Hematopoietic multipotent progenitor cell treated with erythropoietin and hydrocortisone succinate and interleukin-3 and kit ligand, for 17 days (in vitro differentiated cells): ENCODE measurements at regions not wholly inside any gene's neighbourhood (a gene's known extent, or its start where the extent isn't known, plus 50 kb on each side); places are given as distances from the start of the nearest gene placed in this dataset.
"Not testable (repeated sequence)": the region's sequence is repeated elsewhere in the genome, so short reads cannot be mapped to it uniquely, and the experiment has no call there.

Experiments
- DNase-seq: peaks from one replicate; pipeline ENCODE4 v3.0.0-alpha.2; 2015; ENCODE audit warnings: low spot score

DNA sequence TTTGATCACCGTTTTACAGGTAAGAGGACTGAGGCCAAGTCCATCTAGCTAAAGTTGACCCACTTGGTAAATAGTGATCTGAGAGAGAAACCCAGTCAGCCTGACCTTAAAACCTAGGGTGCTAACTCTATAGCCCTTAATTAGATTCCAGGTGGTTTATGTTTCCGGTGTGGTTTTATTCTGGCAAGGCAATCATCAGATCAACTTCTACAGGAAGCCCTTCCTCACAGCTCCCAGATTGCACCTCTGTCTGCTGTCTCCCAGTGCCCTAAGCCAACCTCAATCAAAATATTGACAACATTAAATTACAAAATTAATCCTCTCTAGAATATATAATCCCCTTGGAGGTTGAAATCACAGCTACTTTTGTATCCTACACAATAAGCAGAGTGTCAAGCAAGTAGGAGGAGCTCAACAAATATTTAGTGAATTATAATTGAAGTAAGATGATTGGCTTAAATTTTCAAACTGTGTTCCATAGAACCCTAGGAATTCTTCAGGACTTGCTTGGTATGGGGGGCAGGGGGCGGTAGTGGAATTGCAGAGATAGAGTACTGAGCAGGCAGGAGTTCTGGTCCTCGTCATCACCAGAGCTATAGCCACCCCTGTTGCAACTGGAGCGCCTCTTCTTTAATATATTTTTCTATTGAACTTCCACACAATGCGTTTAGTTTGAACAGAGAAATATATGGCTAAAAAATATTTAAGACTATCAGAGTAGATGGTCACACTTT lies 692.8 kb upstream of the LRRN3 start:
- DNase-seq = no peak

- DNase-seq = no peak
Observed at GRCh38 chr7:110399421-110399820, 691.5 kb upstream of the LRRN3 start.

DNA sequence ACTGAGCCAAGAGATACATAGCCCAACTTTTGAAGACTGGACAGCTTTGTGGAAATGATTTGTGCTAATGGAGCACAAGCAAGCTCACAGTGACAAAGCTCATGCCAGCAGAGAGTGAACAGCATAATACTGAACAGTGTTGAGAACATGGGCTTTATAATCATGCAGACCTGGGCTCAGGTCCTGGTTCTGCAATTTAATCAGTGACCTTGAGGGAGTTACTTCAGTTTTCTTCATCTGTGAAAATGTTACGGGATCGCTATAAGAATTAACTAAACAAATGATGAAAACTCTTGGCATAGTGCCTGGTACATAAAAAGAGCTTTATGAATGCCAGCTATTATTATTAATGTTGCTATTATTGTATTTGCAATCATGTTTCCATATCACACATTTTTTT lies 690.5 kb upstream of the LRRN3 start:
- DNase-seq = no peak

GRCh38 chr7:110407242-110407641 lies 683.7 kb upstream of the LRRN3 start:
- DNase-seq = no peak

- no peak for DNase-seq
Observed at GRCh38 chr7:110407706-110408105, 683.2 kb upstream of the LRRN3 start.

- DNase-seq = no peak
Observed at GRCh38 chr7:110412614-110413013, 678.3 kb upstream of the LRRN3 start.

- DNase-seq = no peak
Observed at GRCh38 chr7:110413038-110413437, 677.9 kb upstream of the LRRN3 start.

GRCh38 chr7:110417611-110418010 lies 673.3 kb upstream of the LRRN3 start:
- DNase-seq = no peak

- DNase-seq = no peak
Observed at GRCh38 chr7:110418659-110419280, 672.2 kb upstream of the LRRN3 start.

DNA sequence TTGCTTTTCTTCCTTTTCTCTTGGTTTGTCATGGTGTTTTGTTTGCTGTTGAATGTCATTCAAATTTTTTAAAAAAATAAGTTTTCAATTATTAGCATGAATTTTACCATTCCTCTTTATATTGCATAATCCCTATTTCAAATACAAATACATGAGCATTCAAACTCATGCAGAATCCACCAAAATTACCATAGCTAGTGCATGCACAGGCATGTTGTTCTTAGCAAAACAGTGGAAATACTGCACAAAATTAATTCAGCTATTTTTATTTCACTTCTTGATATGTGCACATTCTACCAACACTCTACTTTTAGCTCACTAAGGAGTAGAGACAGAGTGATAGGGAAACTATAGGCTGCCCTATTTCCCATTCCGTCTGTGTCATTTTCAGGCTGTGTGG lies 670.1 kb upstream of the LRRN3 start:
- no peak for DNase-seq

DNA sequence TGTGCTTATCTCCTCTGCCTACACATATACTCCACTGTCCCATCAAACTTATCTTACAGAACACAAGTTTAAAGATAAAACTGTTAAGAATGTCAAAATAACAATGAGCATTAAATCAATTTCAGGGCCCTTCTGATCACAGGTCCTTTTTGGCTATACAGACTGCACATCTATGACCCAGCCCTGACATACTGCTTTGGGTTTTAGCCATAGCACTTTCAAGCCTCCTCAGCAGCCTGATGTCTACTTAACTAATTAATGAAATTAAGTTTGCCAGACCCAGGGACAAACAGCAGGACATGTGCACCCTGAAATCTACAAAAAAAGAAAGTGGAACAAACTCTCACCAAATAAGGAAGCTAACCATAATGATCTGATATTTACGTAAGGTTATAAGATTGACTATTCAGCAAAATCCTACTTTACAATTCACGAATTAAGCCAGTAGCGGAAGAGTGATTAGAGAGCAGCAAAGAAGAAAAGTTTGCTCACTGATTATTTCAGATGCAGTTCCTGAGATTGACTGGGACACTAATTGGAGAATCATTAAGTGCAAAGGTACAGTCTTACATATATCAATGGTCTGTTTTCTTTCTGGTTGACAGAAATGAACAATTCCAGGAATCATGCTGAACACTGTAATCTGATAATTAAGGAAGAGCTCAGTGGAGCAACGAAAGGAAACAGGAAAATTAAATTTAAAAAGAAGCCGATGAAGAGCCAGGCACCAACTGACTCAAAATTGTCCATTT lies 669.3 kb upstream of the LRRN3 start:
- no peak for DNase-seq

DNA sequence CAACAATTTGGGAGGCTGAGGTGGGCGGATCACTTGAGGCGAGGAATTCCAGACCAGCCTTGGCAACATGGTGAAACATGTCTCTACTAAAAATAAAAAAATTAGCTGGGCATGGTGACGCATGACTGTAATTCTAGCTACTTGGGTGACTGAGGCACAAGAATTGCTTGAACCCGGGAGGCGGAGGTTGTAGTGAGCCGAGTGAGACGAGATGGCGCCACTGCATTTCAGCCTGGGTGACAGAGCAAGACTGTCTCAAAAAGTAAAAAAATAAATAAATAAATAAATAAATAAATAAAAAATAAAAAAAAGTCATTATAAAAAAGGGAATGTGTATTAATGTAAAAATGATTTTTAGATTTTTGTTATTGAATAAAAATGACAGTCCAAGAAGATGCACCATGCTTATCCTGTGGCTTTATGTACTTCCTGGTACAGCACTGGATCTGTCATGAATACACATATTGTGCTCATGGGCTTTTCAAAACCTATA lies 658.8 kb upstream of the LRRN3 start:
- DNase-seq = no peak

GRCh38 chr7:110438926-110439325 lies 652.0 kb upstream of the LRRN3 start:
- not testable (repeated sequence) for DNase-seq

- no peak for DNase-seq
Observed at GRCh38 chr7:110442381-110442837, 648.5 kb upstream of the LRRN3 start.

DNA sequence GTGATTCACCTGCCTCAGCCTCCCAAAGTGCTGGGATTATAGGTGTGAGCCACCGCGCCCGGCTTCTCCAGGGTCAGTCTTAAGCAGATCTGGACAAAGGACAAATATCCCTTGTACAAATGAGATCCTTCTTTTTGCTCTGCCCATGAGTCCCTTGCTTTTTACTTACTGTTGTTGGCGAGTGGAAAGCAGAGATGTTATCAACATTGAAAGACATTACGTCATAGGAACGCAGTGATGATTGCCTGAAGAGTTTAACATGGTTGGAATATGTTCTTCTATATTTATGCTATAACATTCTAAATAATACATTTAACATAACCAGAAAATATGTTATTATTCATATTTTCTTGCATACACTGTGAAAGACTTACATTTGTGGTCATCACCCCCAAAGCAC lies 644.3 kb upstream of the LRRN3 start:
- DNase-seq = no peak

- no peak for DNase-seq
Observed at GRCh38 chr7:110448918-110449317, 642.0 kb upstream of the LRRN3 start.

GRCh38 chr7:110454713-110455112 lies 636.2 kb upstream of the LRRN3 start:
- no peak for DNase-seq

GRCh38 chr7:110461621-110462020 lies 629.3 kb upstream of the LRRN3 start:
- no peak for DNase-seq

GRCh38 chr7:110470420-110470819 lies 620.5 kb upstream of the LRRN3 start:
- no peak for DNase-seq

DNA sequence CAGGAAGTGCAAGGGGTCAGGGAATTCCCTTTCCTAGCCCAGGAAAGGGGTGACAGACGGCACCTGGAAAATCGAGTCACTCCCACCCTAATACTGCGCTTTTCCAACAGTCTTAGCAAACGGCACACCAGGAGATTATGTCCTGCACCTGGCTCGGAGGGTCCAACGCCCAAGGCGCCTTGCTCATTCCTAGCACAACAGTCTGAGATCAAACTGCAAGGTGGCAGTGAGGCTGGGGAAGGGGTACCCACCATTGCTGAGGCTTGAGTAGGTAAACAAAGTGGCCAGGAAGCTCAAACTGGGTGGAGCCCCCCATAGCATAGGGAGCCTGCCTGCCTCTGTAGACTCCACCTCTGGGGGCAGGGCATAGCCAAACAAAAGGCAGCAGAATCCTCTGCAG lies 618.5 kb upstream of the LRRN3 start:
- DNase-seq = not testable (repeated sequence)

DNA sequence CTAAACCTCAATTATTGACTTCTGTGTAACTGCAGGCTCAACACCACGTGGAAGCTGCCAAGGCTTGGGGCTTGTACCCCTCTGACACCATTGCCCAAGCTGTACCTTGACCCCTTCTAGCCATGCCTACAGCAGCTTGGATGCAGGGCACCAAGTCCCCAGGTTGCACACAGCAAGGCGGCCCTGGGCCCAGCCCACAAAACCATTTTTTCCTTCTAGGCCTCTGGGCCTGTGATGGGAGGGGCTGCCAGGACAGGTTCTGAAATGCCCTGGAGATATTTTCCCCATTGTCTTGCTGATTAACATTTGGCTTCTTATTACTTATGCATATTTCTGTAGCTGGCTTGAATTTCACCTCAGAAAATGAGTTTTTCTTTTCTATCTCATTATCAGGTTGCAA lies 610.0 kb upstream of the LRRN3 start:
- no peak for DNase-seq

DNA sequence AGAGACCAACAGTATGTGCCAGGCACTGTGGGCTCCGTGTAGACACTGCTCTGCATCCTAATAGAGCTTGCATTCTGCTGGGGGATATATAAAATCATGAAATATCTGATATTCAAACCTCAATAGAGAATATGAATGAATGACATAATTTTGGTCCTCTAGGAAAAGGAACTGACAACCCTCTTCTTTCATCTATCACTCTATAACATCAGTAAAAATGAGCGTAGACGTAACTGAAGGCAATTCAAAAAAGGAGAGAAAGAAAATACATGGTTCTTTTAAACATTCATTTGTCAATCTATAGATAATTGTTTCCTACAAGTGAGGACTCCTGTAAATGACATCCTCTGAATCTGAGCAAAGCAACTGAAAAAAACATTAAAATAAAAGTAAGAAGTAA lies 607.4 kb upstream of the LRRN3 start:
- no peak for DNase-seq

DNA sequence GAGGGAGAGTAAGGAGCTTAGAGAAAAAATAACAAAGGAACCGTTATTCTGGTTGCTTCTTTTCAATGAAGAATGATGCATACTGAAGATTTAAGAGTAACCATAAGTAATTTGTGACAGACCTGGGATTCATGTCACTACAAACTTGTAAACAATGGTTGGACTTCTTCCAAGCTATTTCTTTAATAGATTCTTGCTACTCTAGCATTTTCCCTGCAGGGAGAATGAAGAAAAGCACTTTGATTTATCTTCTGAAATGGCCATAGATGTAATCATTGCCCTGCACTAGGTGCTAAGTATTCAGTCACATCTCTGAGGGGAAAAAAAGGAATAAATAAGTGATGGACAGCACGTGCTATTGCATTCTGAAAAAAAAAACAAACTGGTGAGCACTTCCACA lies 606.6 kb upstream of the LRRN3 start:
- no peak for DNase-seq
